ENCODE measurements at regions not wholly inside any gene's neighbourhood (a gene's known extent, or its start where the extent isn't known, plus 50 kb on each side); places are given as distances from the start of the nearest gene placed in this dataset.

- TF ChIP-seq TAF1 (IDR thresholded peaks at IDR 0.05; ENCODE audit: low read depth) (no peak), CTCF (IDR thresholded peaks at IDR 0.05; ENCODE audit: poor library complexity, severe bottlenecking) (no peak)
Observed at GRCh38 chr15:38050529-38051448, 116.3 kb downstream of the TMCO5A start.

All from neural cell (in vitro differentiated cells).